ENCODE measurements at regions not wholly inside any gene's neighbourhood (a gene's known extent, or its start where the extent isn't known, plus 50 kb on each side); places are given as distances from the start of the nearest gene placed in this dataset.

GRCh38 chr16:50953290-50953689, 197.8 kb downstream of the SALL1 start:
- no peak for FAIRE-seq

GRCh38 chr16:50950955-50951354, 200.1 kb downstream of the SALL1 start:
- no peak for FAIRE-seq

GRCh38 chr16:50948268-50948930, 202.7 kb downstream of the SALL1 start:
- no peak for FAIRE-seq

- no peak for FAIRE-seq
These were observed 203.2 kb downstream of the SALL1 start for GRCh38 chr16:50947826-50948225.

- no peak for FAIRE-seq
These were observed 204.5 kb downstream of the SALL1 start for GRCh38 chr16:50946606-50947005.

GRCh38 chr16:50946098-50946497, 204.2 kb downstream of the CYLD start:
- FAIRE-seq, result no peak

GRCh38 chr16:50945171-50945570, 203.3 kb downstream of the CYLD start:
- no peak for FAIRE-seq

- FAIRE-seq, result no peak
These were observed 202.6 kb downstream of the CYLD start for GRCh38 chr16:50944436-50944835.

GRCh38 chr16:50944033-50944432, 202.1 kb downstream of the CYLD start:
- FAIRE-seq, result no peak

GRCh38 chr16:50942143-50942542, 200.3 kb downstream of the CYLD start:
- no peak for FAIRE-seq

- FAIRE-seq, result no peak
These were observed 199.8 kb downstream of the CYLD start for GRCh38 chr16:50941681-50942080.

- no peak for FAIRE-seq
These were observed 198.5 kb downstream of the CYLD start for GRCh38 chr16:50940275-50940854.

GRCh38 chr16:50939356-50939755, 197.5 kb downstream of the CYLD start:
- no peak for FAIRE-seq

GRCh38 chr16:50938932-50939331, 197.0 kb downstream of the CYLD start:
- no peak for FAIRE-seq

- no peak for FAIRE-seq
These were observed 191.4 kb downstream of the CYLD start for GRCh38 chr16:50933262-50933661.

- FAIRE-seq, result no peak
These were observed 190.6 kb downstream of the CYLD start for GRCh38 chr16:50932348-50932935.

GRCh38 chr16:50928065-50928464, 186.2 kb downstream of the CYLD start:
- no peak for FAIRE-seq

- FAIRE-seq, result no peak
These were observed 184.0 kb downstream of the CYLD start for GRCh38 chr16:50925758-50926357.

- FAIRE-seq, result no peak
These were observed 183.1 kb downstream of the CYLD start for GRCh38 chr16:50924759-50925545.

GRCh38 chr16:50917950-50918703, 176.2 kb downstream of the CYLD start:
- no peak for FAIRE-seq

- no peak for FAIRE-seq
These were observed 174.2 kb downstream of the CYLD start for GRCh38 chr16:50916040-50916439.

GRCh38 chr16:50915120-50915519, 173.2 kb downstream of the CYLD start:
- no peak for FAIRE-seq

GRCh38 chr16:50910736-50911100, 168.8 kb downstream of the CYLD start:
- no peak for FAIRE-seq
